GM21717 (cell line): ENCODE measurements at regions not wholly inside any gene's neighbourhood (a gene's known extent, or its start where the extent isn't known, plus 50 kb on each side); places are given as distances from the start of the nearest gene placed in this dataset.

Experiments
- ATAC-seq: cut with Tn5 transposase; IDR thresholded peaks from one replicate; pipeline ENCODE4 v1.9.1; 2021; ENCODE audit warnings: mild to moderate bottlenecking, moderate library complexity; ENCODE audit not compliant: unreplicated experiment

DNA sequence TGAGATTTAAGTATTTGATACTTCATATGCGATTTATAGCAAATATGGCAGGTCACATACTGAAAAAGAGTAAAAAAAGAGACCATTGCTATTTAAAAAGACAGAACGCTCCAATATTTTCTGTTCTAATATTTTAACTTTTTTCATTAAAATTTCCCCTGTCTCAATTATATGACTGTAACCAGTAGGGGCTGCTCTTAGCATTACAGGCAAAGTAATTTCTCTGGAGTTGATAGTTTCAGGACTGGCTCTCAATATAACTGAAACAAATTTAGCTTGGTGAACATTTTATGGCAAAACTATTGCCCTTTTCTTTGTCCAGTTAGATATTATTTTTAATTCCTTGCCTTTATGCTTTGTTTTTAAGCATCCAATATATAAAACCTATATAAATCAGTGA lies 286.3 kb upstream of the ROBO2 start:
- ATAC-seq = no peak

- ATAC-seq = no peak
Observed at GRCh38 chr3:76754247-76754646, 285.7 kb upstream of the ROBO2 start.

DNA sequence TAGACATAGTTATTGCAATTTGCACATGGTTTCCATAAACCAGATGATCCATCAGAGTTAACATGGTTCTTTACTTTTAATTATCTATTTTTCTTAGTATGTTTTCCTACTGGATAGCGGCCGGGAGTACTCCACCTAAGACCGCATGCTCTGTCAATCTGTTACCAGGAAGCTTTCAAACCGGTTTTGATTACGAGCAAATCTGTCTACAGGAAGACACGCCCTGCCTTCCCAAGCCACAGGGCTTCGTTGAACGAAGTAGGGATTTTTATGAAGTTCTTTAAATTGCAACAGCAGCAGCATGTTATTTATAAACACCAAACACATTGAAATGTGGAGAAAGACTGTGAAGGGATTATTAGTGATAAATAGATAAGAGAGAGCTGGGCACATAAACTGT lies 283.3 kb upstream of the ROBO2 start:
- no peak for ATAC-seq

GRCh38 chr3:76760336-76760735 lies 279.6 kb upstream of the ROBO2 start:
- no peak for ATAC-seq

DNA sequence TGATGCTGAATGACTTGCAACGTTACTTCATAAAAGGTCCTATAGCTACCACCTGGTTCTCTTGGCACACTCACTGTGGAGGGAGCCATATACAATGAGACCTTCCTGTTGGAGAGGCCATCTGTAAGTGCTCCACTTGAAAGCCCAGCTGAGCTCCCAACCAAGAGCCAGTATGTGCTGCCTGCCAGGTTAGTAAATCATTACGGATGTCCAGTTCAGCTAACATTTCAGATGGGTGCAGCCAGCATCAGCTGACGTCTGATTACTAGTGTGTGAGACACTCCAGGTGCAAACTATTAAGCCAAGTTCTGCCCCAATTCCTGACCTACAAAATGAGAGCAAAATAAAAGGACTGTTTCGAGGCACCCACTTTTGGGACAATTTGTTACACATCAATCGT lies 274.4 kb upstream of the ROBO2 start:
- no peak for ATAC-seq

GRCh38 chr3:76768912-76769311 lies 271.0 kb upstream of the ROBO2 start:
- no peak for ATAC-seq

DNA sequence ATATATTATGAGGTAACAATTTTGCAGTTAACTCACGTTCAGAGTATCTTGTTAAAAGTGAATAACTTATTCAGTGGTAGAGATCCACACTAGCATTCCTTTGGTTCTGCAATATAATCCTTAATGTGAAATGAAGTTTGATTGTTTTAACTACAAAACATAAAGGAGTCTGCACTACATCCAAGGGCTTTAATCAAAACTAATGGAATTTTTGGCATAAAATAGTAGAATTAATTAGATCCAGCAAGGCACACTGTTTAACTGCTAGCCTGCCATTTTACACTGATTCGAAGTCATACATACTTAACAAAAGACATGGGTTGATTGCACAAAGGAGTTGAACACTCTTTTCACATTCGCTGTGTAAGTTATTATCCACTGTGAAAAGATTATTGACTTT lies 263.0 kb upstream of the ROBO2 start:
- no peak for ATAC-seq

GRCh38 chr3:76788206-76788605 lies 251.7 kb upstream of the ROBO2 start:
- no peak for ATAC-seq

GRCh38 chr3:76789237-76789636 lies 250.7 kb upstream of the ROBO2 start:
- ATAC-seq = no peak

DNA sequence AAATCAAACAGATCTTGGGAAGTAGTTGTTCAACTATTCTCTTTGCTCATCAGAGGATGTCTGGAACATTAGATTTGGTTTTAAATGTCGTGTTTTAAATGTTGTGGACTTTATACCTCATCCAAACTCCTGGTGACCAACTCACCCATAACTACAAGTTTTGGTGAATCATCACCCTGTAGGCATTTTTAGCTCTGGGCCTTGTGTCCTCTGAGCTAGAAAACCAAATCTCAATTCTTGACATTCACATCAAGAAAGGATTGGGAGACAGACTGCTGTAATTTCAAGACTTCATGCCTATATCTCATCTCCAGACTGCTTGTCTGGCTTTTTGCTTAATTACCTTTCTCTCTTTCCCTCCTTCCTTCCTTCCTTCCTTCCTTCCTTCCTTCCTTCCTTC lies 228.5 kb upstream of the ROBO2 start:
- ATAC-seq = no peak

DNA sequence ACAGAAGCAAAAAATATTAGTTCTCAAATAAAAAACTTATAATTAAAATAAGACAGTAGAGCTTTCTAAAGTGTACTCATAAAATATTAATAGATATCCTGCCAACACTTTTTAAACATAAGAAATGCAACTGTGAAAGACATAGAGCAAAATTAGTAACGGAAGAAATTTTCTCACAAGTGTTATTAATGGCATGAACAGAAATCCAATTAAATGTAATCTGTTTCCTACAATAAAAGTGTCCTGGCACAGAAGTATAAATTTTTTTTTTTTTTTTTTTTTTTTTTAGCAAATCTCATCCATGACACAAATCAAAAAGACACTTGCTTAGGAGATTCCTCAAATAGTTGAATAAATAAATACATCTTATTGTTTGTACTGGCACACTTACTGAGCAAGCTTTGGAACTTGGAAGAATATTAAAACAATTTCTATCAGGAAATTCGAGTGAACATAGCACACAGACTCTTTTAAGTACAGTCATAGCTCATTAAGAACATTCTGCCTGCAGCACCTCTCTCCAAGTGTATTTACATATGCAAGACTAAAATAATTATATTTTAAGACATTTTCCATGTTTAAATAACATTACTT lies 227.2 kb upstream of the ROBO2 start:
- no peak for ATAC-seq

DNA sequence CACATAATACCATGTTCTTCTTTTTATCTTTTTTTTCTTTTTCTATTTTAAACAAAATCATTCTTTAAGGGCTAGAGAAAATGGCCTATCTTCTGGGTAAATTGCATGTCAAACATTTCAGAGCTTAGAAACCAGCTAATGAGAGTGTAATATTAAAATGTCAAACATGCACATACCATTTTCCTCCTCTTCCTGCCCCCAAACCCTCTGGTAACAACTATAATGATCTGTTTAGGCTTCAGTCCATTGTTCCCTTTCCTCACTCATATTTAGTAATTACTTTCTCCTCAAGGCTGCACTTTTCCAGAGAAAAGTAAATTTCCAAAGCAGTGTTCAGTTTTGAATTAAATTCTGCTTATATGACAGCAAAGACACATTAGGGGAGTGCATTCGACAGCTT lies 224.3 kb upstream of the ROBO2 start:
- no peak for ATAC-seq

DNA sequence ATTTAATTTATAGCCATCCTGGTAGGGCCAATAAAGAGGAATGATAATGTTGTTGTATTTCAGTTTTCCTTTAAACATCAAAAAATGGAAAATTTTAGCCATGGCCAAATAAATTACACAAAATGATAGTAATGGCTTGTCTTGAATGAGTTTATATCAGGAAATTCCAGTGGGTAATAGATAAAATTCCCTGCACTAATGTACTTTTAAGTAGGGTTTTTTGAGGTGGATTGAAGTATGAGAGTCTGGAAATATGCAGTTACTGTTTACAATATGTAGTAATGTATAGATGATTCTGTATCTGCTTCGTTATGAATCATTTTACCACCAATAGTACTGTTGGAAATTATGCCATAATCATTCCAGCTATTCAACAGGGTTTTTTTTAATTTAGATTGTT lies 219.4 kb upstream of the ROBO2 start:
- no peak for ATAC-seq

GRCh38 chr3:76824658-76825240 lies 215.2 kb upstream of the ROBO2 start:
- ATAC-seq = no peak

GRCh38 chr3:76826861-76827260 lies 213.0 kb upstream of the ROBO2 start:
- ATAC-seq = no peak

DNA sequence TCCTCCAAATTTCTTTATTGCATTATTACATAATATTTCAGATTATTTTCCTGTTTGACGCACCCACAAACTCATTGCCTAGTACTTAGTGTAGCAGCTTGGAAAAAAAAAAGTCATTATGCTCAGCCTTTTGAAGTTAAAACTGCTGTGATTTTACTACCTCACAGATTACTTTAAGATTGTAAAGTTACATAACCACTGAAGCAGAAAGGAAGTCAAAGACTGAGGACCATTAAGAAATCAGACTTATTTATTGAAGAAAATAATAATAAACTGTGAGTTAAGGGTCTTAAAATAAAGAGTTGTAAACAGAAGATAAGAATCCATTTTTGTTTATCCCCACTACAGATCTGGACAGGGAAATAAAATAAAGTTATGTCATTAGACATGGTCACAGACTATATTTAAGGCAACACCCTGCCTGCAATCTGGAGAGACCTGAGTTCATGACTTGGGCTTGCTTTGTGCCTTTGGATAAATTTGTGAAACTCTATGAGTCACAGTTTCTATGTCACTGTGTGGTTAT lies 212.1 kb upstream of the ROBO2 start:
- no peak for ATAC-seq

- no peak for ATAC-seq
Observed at GRCh38 chr3:76834657-76835056, 205.2 kb upstream of the ROBO2 start.

DNA sequence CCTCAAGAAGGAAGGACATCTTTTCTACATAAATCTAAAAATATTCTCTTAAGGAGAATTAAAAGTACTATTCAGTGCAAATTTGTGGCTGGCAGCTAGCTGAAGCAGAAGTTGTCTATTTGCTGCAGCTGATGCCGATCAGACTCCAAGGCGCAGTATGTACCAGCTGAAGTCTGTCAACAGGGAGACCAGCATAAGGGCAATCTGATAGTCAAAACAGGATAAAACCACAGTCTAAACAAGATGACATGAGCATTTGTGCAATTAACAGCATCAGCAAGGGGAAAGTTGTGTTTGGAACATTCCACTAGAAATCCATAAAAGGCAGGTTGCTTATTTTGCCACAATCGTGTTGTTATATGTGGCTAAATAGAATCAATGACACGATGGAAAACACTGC lies 198.2 kb upstream of the ROBO2 start:
- ATAC-seq = no peak

DNA sequence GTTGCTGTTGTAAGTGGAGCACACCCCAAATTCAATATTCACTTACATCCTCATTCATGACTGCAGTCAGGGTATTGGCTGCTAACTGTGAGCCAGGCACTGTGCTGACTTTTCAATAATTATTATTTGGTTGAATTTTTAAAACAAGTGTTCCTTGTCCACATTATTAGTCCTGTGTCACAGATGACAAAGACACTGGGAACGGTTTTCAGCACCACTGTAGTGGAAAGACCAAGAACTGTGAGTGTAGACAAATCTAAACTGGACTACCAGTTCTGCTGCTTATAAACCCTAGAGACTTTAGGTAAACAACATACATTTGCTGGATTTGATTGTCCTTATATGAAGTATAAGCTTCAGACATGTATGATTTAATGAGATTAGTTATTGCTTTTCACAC lies 197.7 kb upstream of the ROBO2 start:
- ATAC-seq = no peak

- no peak for ATAC-seq
Observed at GRCh38 chr3:76855451-76855850, 184.4 kb upstream of the ROBO2 start.

GRCh38 chr3:76859596-76859995 lies 180.3 kb upstream of the ROBO2 start:
- ATAC-seq = no peak

DNA sequence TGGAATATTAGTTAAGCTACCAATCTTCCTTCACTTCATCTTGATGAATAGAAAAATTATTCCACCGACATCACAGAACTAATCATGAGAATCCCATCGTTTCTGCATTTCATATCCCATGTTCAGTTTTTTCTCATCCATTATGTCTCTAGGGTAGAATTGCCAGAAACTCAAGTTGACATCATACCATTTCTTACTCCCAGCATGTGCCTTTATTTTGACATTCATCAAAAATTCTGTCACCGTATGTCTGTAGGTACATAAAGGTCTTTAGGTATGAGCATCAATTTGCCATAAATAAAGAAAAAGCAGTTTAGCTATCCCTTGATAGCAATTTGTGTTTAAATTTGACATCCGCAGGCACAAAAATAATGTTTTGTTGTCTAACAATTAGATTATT lies 175.5 kb upstream of the ROBO2 start:
- ATAC-seq = no peak
